GM21526 (cell line): ENCODE measurements at regions not wholly inside any gene's neighbourhood (a gene's known extent, or its start where the extent isn't known, plus 50 kb on each side); places are given as distances from the start of the nearest gene placed in this dataset.

ENCODE experiments used
- ATAC-seq: cut with Tn5 transposase; IDR thresholded peaks from one replicate; pipeline ENCODE4 v1.9.1; 2021; ENCODE audit warnings: moderate library complexity; ENCODE audit not compliant: unreplicated experiment, low FRiP score

DNA sequence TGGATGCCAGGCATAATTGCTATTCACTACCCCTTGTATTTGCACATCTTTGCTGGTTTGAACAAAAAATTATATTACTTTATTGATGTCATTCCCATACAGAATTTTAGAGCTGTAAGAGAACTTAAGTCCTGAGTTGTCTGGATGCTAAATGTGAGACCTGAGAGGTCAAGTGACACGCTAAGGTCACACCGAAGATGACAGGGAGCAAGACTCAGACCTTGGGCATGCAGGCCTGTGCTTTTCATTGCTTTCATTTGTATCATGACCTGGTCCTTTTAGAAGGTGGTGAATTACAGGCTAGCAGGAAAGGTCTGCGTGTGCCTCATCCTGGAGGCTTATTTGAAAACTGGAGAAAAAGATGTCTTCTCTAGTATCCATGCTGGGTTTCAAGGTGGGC is 312.0 kb upstream of the RASGRP1 start:
- ATAC-seq: no peak

DNA sequence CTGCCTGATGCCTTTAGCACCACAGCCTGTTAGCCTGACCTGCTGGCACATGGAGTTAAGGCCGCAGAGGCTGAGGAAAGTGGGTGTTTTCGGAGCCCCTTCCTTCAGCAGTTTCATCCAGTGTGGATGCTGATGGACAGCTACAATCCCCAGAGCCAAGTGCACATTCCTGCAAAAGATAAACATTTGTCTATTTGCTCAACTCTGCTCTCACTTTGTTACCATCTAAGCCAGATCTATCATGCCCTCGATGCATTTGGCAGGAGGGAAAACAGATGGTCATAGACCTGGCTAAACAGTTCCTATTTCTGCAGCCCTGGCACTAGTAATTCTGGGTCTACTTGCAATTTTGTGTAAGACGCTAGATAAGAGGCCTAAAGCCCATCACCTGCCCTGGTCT is 312.9 kb upstream of the RASGRP1 start:
- ATAC-seq: no peak

DNA sequence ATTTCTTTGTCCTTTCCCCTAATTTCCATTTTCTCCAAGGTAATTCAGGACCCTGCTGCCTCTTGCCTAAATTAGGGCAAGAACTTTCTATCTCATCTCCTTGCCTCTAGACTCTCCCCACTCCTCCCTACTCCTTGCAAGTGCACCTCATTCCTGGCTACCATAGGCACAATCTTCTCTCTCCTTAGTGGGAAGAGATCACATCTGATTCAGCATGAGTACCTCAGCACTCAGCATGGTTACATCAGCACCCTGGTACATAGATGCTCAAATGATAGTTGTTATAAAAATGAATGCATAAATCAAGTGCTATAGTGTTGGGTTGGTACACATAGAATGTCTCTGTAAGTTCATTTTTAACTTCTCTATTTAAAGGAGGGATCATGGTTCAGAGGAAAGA is 313.4 kb upstream of the RASGRP1 start:
- ATAC-seq: no peak

DNA sequence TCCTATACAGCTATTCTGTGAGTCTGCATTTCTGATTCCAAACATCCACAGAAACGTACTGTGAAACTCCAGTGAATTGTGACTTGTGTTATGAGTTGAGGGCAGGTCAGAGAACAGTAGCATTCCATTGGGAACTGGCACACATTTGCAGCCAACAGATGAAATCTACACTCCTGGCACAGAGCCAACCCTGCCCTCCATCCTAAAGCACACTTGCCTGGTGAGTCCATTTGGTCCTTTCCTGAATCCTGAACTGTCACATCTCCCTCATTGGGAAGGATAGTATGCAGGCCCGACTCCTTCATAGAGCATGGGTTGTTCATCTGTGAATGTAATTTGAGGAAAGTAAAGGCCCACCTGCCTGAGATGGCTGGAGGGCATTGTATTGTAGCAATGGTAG is 314.3 kb upstream of the RASGRP1 start:
- ATAC-seq: no peak

DNA sequence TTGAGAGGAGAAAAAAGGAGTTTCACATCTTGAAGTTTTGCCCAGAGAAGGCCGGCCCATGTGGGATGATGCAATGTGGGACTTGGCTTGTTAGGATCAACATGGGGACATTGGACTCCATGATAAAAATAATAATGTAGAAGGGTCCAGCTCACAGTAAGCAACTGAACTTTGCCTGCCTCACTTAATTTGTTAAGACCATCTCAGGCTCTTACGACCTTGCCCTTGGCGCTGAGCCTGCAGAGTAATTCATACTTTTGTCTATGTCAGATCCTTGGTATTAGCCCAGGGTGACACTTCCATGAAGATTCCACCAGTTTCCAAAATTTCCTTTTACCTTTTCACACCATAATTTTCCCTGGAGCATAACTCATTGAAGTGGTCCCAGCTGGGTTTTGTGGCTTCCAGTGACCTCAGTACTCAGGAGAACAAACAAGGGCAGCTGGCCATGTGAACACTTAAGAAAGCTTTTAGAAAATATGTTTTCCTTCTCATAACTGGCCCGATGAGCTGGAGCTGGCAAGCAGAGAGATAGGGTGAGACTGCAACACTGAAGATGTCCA is 315.4 kb upstream of the RASGRP1 start:
- no peak for ATAC-seq

DNA sequence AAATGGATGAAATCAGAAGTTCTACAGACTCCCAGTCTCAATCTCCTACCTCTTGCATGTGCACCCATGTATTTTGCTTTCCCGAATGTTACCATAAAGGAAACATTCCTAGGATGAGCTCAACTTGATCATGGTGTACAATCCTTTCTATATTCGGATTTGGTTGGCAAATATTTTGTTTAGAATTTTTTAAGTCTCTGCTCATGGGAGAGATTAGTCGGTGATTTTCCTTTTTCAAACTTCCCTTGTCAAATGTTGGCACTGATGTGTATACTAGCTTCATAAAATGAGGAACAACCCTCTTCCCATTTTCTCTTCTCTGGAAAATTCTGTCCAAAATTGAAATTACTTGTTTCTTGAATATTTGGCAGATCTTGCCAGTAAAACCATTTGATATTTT is 317.6 kb upstream of the RASGRP1 start:
- ATAC-seq: no peak

DNA sequence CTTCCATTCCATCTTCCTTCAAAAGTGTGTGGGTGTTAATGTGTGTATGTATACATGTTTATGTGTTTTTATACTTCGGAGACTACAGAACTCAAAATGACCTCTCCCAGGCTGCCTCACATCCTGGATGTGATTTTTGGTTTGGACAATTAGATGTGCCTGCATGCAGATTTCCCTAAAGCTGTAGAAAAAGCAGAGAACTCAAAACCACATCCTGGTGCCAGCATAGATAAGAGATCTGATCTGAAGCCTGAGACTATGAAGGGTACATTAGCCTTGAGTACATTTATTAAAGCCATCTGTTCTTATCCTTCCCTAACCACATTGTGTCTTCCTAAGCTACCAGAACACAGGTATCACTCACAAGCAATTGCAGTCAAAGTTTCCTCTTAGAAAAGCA is 319.4 kb upstream of the RASGRP1 start:
- ATAC-seq: no peak

DNA sequence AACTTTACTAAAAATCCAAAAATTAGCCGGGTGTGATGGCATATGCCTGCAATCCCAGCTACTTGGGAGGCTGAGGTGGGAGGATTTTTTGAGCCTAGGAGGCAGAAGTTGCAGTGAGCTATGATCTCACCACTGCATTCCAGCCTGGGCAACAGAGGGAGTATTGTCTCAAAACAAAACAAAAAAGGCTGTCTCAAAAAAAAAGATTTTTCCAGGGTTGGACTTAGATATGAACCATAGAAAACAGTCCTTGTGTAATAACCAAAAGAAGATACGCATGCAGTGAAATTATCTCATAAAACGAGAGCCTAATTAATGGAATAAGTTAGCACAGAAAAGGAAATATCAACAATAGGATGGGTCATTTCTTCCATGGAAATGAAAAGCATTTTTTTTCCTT is 320.4 kb upstream of the RASGRP1 start:
- ATAC-seq: no peak

DNA sequence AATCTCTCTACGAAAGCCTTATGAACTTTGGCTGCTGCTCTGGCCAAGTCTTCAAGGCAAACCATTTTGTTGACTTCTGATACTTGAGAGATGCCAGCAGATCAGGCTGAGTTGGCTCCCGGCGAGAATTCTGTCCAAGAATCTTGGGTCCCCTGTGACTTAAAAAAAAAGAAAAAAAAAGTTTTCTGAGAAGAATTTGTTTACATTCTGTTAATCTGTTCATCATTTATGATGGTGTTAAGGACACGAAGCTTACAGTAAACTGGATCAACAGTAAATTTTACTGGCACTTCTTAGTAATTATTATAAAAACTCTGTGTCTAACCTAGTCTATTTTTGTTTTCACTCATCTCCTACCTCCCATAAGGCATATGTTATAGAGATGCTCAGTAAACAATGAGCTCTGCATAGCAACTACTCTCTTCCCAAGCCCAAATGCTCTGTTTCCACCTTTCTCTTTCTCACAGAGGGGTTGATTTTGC is 320.9 kb upstream of the RASGRP1 start:
- ATAC-seq: no peak

DNA sequence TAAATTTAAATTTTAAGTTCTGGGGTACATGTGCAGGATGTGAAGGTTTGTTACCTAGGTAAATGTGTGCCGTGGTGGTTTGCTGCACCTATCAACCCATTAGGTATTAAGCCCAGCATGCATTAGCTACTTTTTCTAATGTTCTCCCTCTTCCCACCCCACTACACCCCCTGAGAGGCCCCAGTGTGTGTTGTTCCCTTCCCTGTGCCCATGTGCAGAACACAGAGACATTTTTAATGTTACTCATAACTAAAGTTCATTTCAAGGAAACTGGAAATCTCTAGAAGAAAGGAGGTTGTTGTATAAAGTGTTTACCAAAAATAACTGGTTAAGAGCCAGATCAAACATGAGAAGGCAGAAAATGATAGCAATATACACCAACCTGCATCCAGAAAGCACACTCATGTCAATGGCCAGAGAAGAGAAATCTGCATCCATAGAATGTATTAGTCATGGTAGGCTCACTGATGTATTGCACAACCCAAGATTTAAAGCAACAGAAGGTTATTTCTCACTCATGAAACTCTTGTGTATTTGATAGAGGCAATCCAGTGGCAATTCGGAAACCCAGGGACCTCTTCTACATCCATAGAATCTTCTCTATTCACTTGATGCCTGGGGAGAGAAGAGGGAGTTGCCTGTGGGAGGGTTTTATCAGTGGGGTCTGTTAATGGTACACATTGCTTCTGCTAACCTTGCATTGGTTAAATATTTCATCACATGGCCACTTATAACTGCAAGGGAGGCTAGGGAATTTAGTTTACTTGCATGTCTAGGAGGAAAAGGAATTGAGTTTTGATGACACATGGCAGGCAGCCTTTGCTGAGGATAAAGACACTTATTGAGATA is 321.9 kb upstream of the RASGRP1 start:
- ATAC-seq: no peak

DNA sequence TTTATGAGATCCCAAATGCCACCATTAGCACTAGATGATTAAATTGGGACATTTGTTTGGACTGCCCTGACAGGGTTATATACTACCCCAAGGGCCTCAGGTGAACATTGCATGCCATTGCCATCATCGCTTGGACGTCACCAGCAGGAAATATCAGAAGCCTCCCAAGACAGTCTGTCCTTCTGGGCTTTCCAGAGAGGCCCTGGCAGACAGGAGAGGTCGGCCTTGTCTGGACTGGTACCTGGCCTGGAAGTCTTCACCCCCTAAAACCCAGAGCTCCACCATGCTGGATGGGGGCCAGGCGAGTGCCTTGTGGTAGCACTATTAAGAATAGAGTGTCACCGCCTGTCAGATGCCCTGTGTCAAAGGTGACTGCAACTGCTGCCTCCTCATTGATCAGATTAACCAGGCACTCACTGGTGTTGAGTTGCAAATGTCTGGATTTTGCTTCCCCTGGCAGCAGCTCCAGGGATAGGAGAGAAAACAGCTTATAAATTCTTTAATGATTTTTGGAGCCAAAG is 324.1 kb upstream of the RASGRP1 start:
- ATAC-seq: no peak

DNA sequence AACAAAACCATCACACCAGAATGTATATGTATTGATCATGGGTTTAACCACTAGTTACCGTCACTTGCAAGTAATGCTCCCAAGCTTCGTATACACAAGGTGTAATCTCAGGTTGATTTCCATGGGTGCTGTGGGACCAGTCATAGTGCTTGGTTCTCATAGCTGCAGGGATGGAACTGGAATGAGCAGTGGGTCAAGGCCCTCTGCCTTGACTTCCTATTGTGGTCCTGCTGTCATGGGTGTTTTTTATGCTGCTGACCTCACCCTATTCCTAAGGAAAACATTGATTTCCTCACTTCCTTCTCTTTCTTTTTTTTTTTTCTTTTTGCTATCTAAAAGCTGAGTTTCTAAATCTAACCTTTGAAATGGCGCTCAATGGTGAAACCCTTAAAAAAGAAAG is 325.6 kb upstream of the RASGRP1 start:
- ATAC-seq: no peak

DNA sequence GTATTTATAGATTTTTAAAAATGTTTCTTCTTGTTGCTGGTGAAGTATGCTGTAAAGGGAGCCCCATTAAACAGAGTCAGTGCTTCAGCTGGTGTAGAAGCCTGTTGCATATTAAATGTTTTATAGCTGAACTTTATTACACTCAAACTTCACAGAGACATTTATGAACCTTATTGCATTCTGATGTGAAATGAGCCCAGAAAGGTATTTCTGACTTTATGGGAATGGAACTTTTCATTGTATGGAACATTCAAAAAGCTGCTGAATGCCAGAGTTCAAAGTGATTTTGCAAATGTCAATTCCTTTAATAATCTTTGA is 329.3 kb upstream of the RASGRP1 start:
- ATAC-seq: no peak

DNA sequence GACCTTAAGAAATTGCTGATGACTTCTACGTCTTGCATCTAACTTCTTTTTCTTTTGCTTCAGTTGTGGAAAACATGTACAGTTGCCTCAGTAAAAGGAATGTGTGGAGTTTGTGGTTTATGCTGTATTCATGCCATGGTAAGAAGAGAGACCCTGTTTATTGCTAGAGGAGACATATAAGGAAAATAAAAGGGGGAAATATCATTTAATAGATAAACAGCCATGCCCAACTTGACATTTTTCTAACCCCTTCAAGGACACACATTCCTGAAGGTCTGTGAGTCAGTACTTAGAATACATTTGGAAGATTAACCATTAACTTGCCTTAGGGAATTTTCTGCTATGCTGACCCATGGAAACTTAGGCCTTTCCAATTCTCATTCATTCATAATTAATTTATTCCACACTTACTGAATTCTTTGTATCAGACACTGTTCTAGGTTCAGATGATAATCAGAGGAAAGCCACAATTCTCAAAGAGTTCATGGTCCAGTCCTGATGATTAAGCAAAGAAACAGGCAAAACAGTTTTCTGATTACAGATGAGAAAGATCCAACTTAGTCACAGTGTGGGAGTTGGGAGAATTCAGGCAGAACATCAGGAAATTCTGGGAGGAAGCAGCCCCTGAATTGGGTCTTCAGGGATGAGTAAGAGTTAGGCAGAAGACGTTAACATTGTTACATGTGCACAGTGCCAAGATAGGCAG is 329.8 kb upstream of the RASGRP1 start:
- ATAC-seq: no peak

DNA sequence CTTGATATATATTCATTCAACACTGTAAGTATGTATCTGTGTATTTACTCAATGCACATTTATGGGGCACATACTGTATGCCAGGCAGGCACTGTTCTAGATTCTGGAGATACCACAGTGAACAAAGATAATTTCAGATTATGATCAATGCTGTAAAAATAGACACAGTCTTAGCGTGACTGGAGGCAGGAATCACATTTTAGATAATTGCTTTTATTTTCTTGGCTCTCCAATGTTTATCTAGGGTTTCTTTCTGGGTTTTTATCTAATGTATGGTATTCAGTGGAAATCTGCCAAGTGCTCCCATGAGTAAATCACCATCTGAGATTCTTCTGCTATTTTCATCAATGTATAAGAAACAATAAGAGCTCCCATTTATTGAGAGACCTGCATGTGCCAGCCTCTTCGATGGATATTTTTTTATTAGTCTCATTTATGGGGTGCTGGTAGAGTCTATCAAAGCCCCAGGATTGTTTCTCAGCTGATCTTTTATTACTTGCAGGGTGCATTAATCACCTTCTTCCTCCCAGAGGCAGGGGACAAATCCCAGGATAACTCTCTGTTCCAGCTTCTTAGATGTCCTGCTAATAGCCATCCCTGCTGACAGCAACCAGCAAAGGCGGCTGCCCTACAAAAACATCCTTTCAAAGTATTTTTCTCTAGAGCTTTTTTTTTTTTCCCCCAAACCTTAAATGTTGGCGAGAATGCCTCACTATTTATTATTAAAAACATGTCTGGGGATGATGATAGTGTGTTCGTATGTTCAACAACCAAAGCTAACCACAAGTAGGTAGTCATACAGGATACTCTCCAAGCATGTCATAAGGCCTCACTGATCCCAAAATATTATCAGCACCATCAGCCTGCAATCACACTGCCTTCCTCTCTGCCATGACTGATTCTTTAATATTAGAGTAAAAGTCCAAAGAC is 331.0 kb upstream of the RASGRP1 start:
- ATAC-seq: no peak

DNA sequence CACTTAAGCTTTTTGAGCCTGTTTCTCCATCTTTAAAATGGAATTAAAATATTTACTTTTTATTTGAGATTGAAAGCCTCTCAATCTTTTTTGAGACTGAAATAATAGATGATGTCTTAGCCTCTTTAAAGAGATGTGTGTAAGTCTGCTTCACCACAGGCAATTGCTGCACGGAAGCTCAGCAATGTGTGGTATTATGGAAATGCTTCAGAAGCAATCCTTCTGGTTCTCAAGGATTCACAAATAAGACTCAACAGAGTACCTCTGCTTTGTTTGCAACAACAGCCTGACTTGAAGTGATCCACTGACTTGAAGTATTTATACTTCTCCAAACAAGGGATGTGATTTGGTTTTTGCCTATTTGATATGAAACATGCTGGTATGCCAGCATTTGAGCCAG is 332.0 kb upstream of the RASGRP1 start:
- no peak for ATAC-seq

DNA sequence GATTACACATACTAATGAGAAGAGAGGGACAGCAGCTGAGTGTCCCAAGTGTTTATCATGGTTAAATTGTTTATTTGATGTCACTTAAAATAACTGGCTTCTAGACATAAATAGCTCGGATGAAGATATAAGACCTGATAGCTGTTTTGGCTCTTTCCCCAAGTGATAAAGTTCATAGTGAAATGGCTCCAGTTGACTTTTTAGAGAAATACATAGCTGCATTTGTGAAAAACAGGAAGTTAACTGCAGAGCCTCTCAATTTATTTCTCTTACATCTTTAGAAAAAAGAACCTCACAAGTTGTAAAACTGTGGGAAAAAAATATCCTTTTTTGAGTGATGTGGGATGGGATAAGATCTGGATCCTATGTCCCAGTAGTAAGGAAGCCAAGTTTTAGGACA is 332.9 kb upstream of the RASGRP1 start:
- no peak for ATAC-seq

DNA sequence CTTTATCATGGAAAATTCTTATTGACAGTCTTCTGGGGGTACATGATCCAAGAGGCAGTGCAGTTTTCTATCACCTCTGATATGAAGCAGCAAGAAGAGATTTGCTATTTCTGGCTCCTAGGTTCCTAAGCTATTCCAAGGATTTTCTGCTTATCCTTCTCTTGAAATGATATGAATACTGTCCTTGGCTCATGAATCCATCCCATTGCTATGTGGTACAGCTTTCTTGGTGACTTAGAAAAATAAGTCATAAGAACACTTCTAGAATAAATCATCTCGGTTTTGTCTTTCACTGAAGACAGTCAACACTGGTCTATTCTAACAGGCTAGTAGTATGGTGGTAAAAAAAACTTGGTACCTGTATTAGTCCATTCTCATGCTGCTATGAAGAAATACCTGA is 333.6 kb upstream of the RASGRP1 start:
- no peak for ATAC-seq

DNA sequence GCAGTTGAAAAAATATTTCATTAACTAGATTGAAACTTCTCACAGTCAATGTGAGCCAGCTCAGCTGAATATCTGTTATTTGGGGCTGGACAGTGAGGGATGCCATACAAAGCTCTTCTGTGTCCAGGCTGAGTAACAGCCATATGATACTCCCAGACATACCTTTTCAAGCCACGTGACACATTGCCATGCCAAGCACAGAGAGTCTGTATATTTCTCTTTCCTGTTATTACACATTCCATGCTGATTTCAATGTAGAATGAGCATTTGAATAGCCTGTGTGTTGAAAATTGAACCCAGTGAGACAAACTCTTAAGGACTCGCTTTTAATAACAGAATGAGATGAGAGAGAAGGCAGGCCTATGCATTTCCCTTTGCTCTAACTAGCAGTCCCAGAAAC is 334.7 kb upstream of the RASGRP1 start:
- ATAC-seq: no peak

DNA sequence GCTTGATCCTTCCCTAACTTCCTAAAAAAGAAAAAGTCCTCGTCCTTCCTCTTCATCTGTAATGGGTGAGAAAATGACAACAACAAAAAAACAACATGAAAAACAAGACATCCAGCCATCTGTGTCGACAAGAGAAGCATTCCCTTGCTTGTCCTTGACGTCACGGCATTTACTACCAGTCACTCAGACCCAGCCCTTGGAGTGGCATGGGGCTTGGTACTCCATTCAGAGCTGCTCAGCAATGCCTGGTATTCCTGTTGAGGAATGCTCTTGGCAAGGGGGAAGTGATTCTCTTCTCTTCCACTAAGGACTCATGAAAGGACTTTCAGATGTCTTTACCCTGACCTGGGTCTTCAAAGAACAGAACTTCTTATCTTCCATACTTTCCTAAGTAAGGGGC is 339.7 kb upstream of the RASGRP1 start:
- no peak for ATAC-seq

DNA sequence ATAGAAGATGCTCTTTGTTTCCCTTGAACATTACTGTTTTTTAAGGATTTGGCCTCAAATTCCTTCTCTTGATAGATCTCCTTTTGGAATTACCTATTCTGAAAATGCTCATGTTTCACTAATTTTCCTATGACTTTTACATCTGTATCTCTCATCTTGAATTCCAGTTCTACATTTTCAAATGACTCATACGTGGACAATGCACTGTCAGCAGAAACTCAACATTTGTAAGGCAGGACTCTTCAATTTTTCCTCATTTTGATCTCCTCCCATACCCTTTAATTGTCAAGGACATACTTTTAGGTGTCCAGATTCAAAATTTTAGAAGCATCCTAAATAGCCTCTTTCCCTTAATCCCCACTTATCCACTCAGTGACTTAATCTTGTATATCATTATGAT is 341.0 kb upstream of the RASGRP1 start:
- no peak for ATAC-seq
